Endothelial cell of umbilical vein (primary cell): ENCODE measurements at regions not wholly inside any gene's neighbourhood (a gene's known extent, or its start where the extent isn't known, plus 50 kb on each side); places are given as distances from the start of the nearest gene placed in this dataset.

Experiments
- BruUV-seq: library from RNA; stranded (reverse); fragments of 400-500 nt; replicated peaks from 2 replicates; lab custom pipeline; 2021; lab: Mats Ljungman, UMichigan
- CTCF ChIA-PET: fragments of 300-600, 350-600 bp; sonication (Branson Sonifier 250); formaldehyde crosslinking; loops from one replicate; lab custom pipeline; 2021; ENCODE audit warnings: antibody characterized with exemption, inconsistent platforms; lab: Charles Lee
- POLR2A ChIA-PET: fragments of 300-600, 350-600 bp; sonication (Branson Sonifier 250); formaldehyde crosslinking; loops from one replicate; lab custom pipeline; 2021; ENCODE audit warnings: antibody characterized with exemption, inconsistent platforms; lab: Charles Lee
- DNase-seq: peaks from one replicate; pipeline ENCODE4 v3.0.0-alpha.2; 2011; ENCODE audit warnings: low read depth, low spot score
- FAIRE-seq: peaks from 2 replicates; lab custom pipeline; 2011; peaks lifted over from hg19 to GRCh38; lab: Jason Lieb, UNC
- H2AFZ ChIP-seq: 2 replicates; pipeline ENCODE4 v1.6.0; 2012; ENCODE audit warnings: low read depth, low read length, control low read depth, inconsistent platforms
- H3K27ac ChIP-seq: 2 replicates; pipeline ENCODE4 v1.5.1; 2011; ENCODE audit warnings: low read depth, mild to moderate bottlenecking, control low read depth, low read length, moderate library complexity; ENCODE audit not compliant: insufficient read depth
- H3K27me3 ChIP-seq, 2 experiments: 2 replicates each; pipeline versions ENCODE4 v1.6.0 to v1.6.1; 2011; ENCODE audit warnings: low read length in 2 of 2, mixed read lengths in 1 of 2; ENCODE audit not compliant: control insufficient read depth in 2 of 2, insufficient read depth in 2 of 2
- H3K36me3 ChIP-seq, 2 experiments: 2 replicates in 1 of 2; 3 replicates in 1 of 2; pipeline ENCODE4 v1.5.1; 2011; ENCODE audit warnings: low read length in 2 of 2, mild to moderate bottlenecking in 1 of 2, moderate library complexity in 1 of 2; ENCODE audit not compliant: control insufficient read depth in 2 of 2, insufficient read depth in 2 of 2; ENCODE audit errors: extremely low read depth in 1 of 2
- H3K4me1 ChIP-seq: 3 replicates; pipeline ENCODE4 v1.5.1; 2011; ENCODE audit warnings: mild to moderate bottlenecking, low read length; ENCODE audit not compliant: control insufficient read depth, insufficient read depth; ENCODE audit errors: extremely low read depth
- H3K4me2 ChIP-seq: 2 replicates; pipeline ENCODE4 v1.6.1; 2011; ENCODE audit warnings: low read length, control low read depth, mixed read lengths; ENCODE audit not compliant: insufficient read depth
- H3K4me3 ChIP-seq, 3 experiments: fragments of 200-600 bp in 1 of 3; sonication (generic), shearing (Covaris generic) in 1 of 3; replicated peaks in 1 of 3; 2 replicates each; pipeline ENCODE4 v1.5.1; 2011 to 2016; ENCODE audit warnings: control low read depth in 3 of 3, low read length in 3 of 3, mild to moderate bottlenecking in 2 of 3, inconsistent platforms in 1 of 3, low read depth in 1 of 3, moderate library complexity in 1 of 3; ENCODE audit not compliant: insufficient read depth in 1 of 3
- H3K79me2 ChIP-seq: 2 replicates; pipeline ENCODE4 v1.6.0; 2012; ENCODE audit warnings: low read length, inconsistent platforms; ENCODE audit not compliant: control insufficient read depth, insufficient read depth
- H3K9ac ChIP-seq: replicated peaks from 2 replicates; pipeline ENCODE3; 2011; ENCODE audit warnings: low read length, control low read depth; ENCODE audit not compliant: insufficient read depth; ENCODE audit errors: extremely low read depth
- H3K9me1 ChIP-seq: replicated peaks from 3 replicates; pipeline ENCODE4 v1.6.0; 2011; ENCODE audit warnings: mild to moderate bottlenecking, low read length; ENCODE audit not compliant: control insufficient read depth, insufficient read depth; ENCODE audit errors: extremely low read depth
- H3K9me3 ChIP-seq: replicated peaks from 2 replicates; pipeline ENCODE4 v1.5.1; 2012; ENCODE audit warnings: low read length, inconsistent platforms; ENCODE audit not compliant: control insufficient read depth, insufficient read depth
- H4K20me1 ChIP-seq: replicated peaks from 2 replicates; pipeline ENCODE3; 2011; ENCODE audit warnings: mild to moderate bottlenecking, low read length; ENCODE audit not compliant: control insufficient read depth, insufficient read depth; ENCODE audit errors: extremely low read depth
- CTCF ChIP-seq, 2 donors: IDR thresholded peaks; 1 replicate in 1 of 2; 2 replicates in 1 of 2; pipeline ENCODE4 v1.5.1; 2011; ENCODE audit warnings: low read length in 2 of 2, mild to moderate bottlenecking in 2 of 2, moderate library complexity in 2 of 2, control low read depth in 1 of 2, inconsistent platforms in 1 of 2, low read depth in 1 of 2; ENCODE audit not compliant: insufficient read depth in 1 of 2; ENCODE audit errors: extremely low read depth in 1 of 2
- FOS ChIP-seq: IDR thresholded peaks from 2 replicates; pipeline ENCODE4 v1.6.1; 2011; ENCODE audit warnings: mild to moderate bottlenecking, low read length, moderate library complexity, borderline replicate concordance; ENCODE audit not compliant: insufficient read depth
- GATA2 ChIP-seq: IDR thresholded peaks from 2 replicates; pipeline ENCODE4 v1.7.0; 2011; ENCODE audit warnings: low read depth, mild to moderate bottlenecking, moderate library complexity, mixed read lengths, low read length; ENCODE audit not compliant: insufficient read length, insufficient read depth
- JUN ChIP-seq: IDR thresholded peaks from 2 replicates; pipeline ENCODE4 v1.6.1; 2011; ENCODE audit warnings: borderline replicate concordance, low read depth; ENCODE audit not compliant: insufficient read length, insufficient read depth
- MAX ChIP-seq: IDR thresholded peaks from 2 replicates; pipeline ENCODE4 v1.6.1; 2011; ENCODE audit not compliant: insufficient read depth, insufficient read length
- MYC ChIP-seq: IDR thresholded peaks from one replicate; pipeline ENCODE4 v1.6.1; 2011; ENCODE audit warnings: mild to moderate bottlenecking, low read depth, low read length
- POLR2A ChIP-seq: IDR thresholded peaks from 2 replicates; pipeline ENCODE4 v1.6.1; 2012; ENCODE audit warnings: low read depth, mild to moderate bottlenecking, control low read depth, low read length
- POLR2AphosphoS5 ChIP-seq: IDR thresholded peaks from 2 replicates; pipeline ENCODE4 v1.6.1; 2012; ENCODE audit warnings: low read depth, mild to moderate bottlenecking, control low read depth, low read length, moderate library complexity; ENCODE audit not compliant: insufficient read depth
- dilution Hi-C: fragments of 300-500 bp; cut with MboI; formaldehyde crosslinking; loops from one replicate; pipeline ENCODE4 v1.15.0; 2019; ENCODE audit warnings: low sequenced_read_pairs; ENCODE audit not compliant: extremely low pct_ligation_motif_present
- intact Hi-C: fragments of 100-400 bp; cut with micrococcal nuclease; formaldehyde crosslinking; loops from one replicate; pipeline ENCODE4 v1.10.0; 2022

DNA sequence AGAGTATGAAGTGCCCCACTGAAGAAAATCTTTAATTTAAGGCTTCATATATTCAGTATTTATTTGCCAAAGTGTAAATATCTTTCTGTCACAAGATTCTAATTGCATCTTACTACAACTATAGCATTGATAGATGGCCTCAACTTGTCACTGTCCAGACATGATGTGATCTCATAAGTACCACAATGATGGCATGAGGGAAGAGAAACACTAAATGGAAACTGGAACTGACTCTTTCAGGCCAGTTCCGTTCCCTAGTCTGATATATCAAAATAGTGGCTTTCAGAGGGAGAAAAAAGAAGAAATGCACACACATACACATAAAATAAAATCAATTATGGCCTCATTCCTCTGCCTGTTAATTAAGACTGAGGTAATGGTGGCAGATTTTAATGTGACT is 615.7 kb downstream of the TBL1XR1 start:
- CTCF ChIA-PET = no interaction called here
- no peak overlapping the region for H3K9ac ChIP-seq
- H3K36me3 ChIP-seq = no peaks in the 10 kb centered on the region
- POLR2A ChIA-PET = no interaction called here
- dilution Hi-C loops = no loop called here
- H3K79me2 ChIP-seq = no peaks in the 10 kb centered on the region
- no peaks in the 10 kb centered on the region for H4K20me1 ChIP-seq
- H3K4me2 ChIP-seq = no peak overlapping the region
- no peaks in the 10 kb centered on the region for H3K9me1 ChIP-seq
- no peak overlapping the region for H3K4me3 ChIP-seq
- no TSS peak for BruUV-seq
- no peak overlapping the region for H3K27ac ChIP-seq
- no peaks in the 10 kb centered on the region for H3K9me3 ChIP-seq
- FAIRE-seq (no peak), DNase-seq (no peak)
- intact Hi-C loops = no loop called here
- peaks cover 7% of the 10 kb centered on the region for H3K4me1 ChIP-seq
- H2AFZ ChIP-seq = no peak overlapping the region
- TF ChIP-seq GATA2 = no peak
- TF ChIP-seq FOS = no peak
- no peak for TF ChIP-seq POLR2AphosphoS5
- TF ChIP-seq CTCF (IDR thresholded peaks at IDR 0.05; ENCODE audit: extremely low read depth in 1 of 2, insufficient read depth in 1 of 2, low read depth in 1 of 2, low read length in 2 of 2) = no peak
- TF ChIP-seq MYC = no peak
- TF ChIP-seq MAX = no peak
- TF ChIP-seq JUN = no peak
- TF ChIP-seq POLR2A = no peak
- H3K27me3 ChIP-seq = no peaks in the 10 kb centered on the region
